B cell (primary cell): ENCODE measurements at regions not wholly inside any gene's neighbourhood (a gene's known extent, or its start where the extent isn't known, plus 50 kb on each side); places are given as distances from the start of the nearest gene placed in this dataset.

Experiments used
- ATAC-seq: fragments of 200-7000 bp; cut with Tn5 transposase; one replicate; pipeline ENCODE4 v1.10.0; 2021; ENCODE audit warnings: low read depth, mild to moderate bottlenecking, moderate number of reproducible peaks, moderate library complexity
- CTCF ChIA-PET: fragments of 350-600 bp; sonication (Branson Sonifier 250); formaldehyde crosslinking; loops from one replicate; lab custom pipeline; 2021; ENCODE audit warnings: antibody characterized with exemption, inconsistent platforms; lab: Charles Lee
- POLR2A ChIA-PET: fragments of 350-600 bp; sonication (Branson Sonifier 250); formaldehyde crosslinking; loops from one replicate; lab custom pipeline; 2021; ENCODE audit warnings: antibody characterized with exemption; lab: Charles Lee
- DNase-seq: peaks from one replicate; pipeline ENCODE4 v3.0.0; 2013
- H2AFZ ChIP-seq: 2 replicates; pipeline ENCODE4 v1.6.1; 2012; ENCODE audit warnings: mild to moderate bottlenecking, low read depth, low read length; ENCODE audit not compliant: insufficient read depth, poor library complexity, severe bottlenecking
- H3K27ac ChIP-seq, 2 donors: 1 replicate in 1 of 2; 2 replicates in 1 of 2; pipeline ENCODE4 v1.5.1; 2012 to 2013; ENCODE audit warnings: low read length in 2 of 2, mild to moderate bottlenecking in 2 of 2, moderate library complexity in 1 of 2
- H3K27me3 ChIP-seq, 4 experiments: fragments of 200-600 bp in 1 of 4; sonication (generic) in 1 of 4; replicated peaks in 1 of 4; 1 replicate in 2 of 4; 2 replicates in 2 of 4; pipeline versions ENCODE4 v1.6.1 to v1.7.0; 2013 to 2016; ENCODE audit warnings: low read length in 3 of 4, mild to moderate bottlenecking in 2 of 4, mixed read lengths in 1 of 4, moderate library complexity in 1 of 4; ENCODE audit not compliant: insufficient read depth in 4 of 4, control insufficient read depth in 3 of 4; ENCODE audit errors: control extremely low read depth in 1 of 4
- H3K36me3 ChIP-seq, 2 experiments: replicated peaks in 1 of 2; 1 replicate in 1 of 2; 2 replicates in 1 of 2; pipeline versions ENCODE4 v1.6.1 to v1.7.1; 2013; ENCODE audit warnings: low read length in 1 of 2; ENCODE audit not compliant: insufficient read depth in 2 of 2, control insufficient read depth in 1 of 2; ENCODE audit errors: control extremely low read depth in 1 of 2, extremely low read depth in 1 of 2
- H3K4me1 ChIP-seq, 2 donors: fragments of 200-600 bp in 1 of 2; sonication (generic) in 1 of 2; 1 replicate in 1 of 2; 2 replicates in 1 of 2; pipeline versions ENCODE4 v1.5.1 to v1.6.1; 2013 to 2017; ENCODE audit warnings: low read length in 2 of 2; ENCODE audit not compliant: control insufficient read depth in 2 of 2, insufficient read depth in 2 of 2
- H3K4me2 ChIP-seq: replicated peaks from 2 replicates; pipeline ENCODE3; 2012; ENCODE audit warnings: mild to moderate bottlenecking, low read depth, low read length; ENCODE audit not compliant: poor library complexity, severe bottlenecking
- H3K4me3 ChIP-seq, 5 experiments: fragments of 200-600 bp in 1 of 5; sonication (generic) in 1 of 5; 1 replicate in 3 of 5; 2 replicates in 2 of 5; pipeline versions ENCODE4 v1.5.1 to v1.7.0; 2011 to 2016; ENCODE audit warnings: low read length in 4 of 5, mild to moderate bottlenecking in 4 of 5, low read depth in 2 of 5, control low read depth in 1 of 5, moderate library complexity in 1 of 5; ENCODE audit not compliant: insufficient read depth in 1 of 5; ENCODE audit errors: control extremely low read depth in 1 of 5, extremely low read depth in 1 of 5
- H3K79me2 ChIP-seq: fragments of 200-600 bp; sonication (generic); one replicate; pipeline ENCODE4 v1.6.0; 2016; ENCODE audit warnings: low read length; ENCODE audit not compliant: control insufficient read depth, insufficient read depth
- H3K9ac ChIP-seq: fragments of 200-600 bp; sonication (generic); 2 replicates; pipeline ENCODE4 v1.6.1; 2017; ENCODE audit warnings: mild to moderate bottlenecking, low read length, moderate library complexity
- H3K9me3 ChIP-seq, 3 donors: one replicate each; pipeline versions ENCODE4 v1.6.1 to v1.7.1; 2013; ENCODE audit warnings: low read length in 2 of 3; ENCODE audit not compliant: control insufficient read depth in 2 of 3, insufficient read depth in 1 of 3; ENCODE audit errors: control extremely low read depth in 1 of 3
- H4K20me1 ChIP-seq: 2 replicates; pipeline ENCODE4 v1.6.0; 2012; ENCODE audit warnings: mild to moderate bottlenecking, low read length; ENCODE audit not compliant: insufficient read depth, control insufficient read depth, poor library complexity, severe bottlenecking
- H3K27ac Mint-ChIP-seq: one replicate; pipeline ENCODE4 v1.8.0; 2021; ENCODE audit warnings: mixed read lengths
- H3K27me3 Mint-ChIP-seq: one replicate; pipeline ENCODE4 v1.8.0; 2021; ENCODE audit warnings: mixed read lengths
- H3K4me1 Mint-ChIP-seq: one replicate; pipeline ENCODE4 v1.8.0; 2021; ENCODE audit warnings: mixed read lengths
- H3K4me3 Mint-ChIP-seq: one replicate; pipeline ENCODE4 v1.8.0; 2021; ENCODE audit warnings: mixed read lengths
- H3K9me3 Mint-ChIP-seq: one replicate; pipeline ENCODE4 v1.8.0; 2022; ENCODE audit warnings: mixed read lengths; ENCODE audit not compliant: insufficient read depth
- CTCF ChIP-seq: fragments of 200-600 bp; IDR thresholded peaks from one replicate; pipeline ENCODE4 v1.8.0; 2022; ENCODE audit warnings: antibody characterized with exemption, mild to moderate bottlenecking
- EZH2 ChIP-seq: IDR thresholded peaks from 2 replicates; pipeline ENCODE4 v1.6.1; 2012; ENCODE audit warnings: borderline replicate concordance, low read depth, mild to moderate bottlenecking, moderate library complexity, low read length; ENCODE audit not compliant: insufficient read depth, poor library complexity, severe bottlenecking
- WGBS: methylation state at CpG from one replicate; pipeline ENCODE4 v1.1.5; 2013; ENCODE audit warnings: missing lambda C conversion rate; ENCODE audit not compliant: insufficient coverage; 5-methylcytosine and 5-hydroxymethylcytosine counted together
- intact Hi-C: fragments of 100-400 bp; cut with micrococcal nuclease; formaldehyde crosslinking; loops from one replicate; pipeline ENCODE4 v1.10.0; 2022

- H3K27ac ChIP-seq = no peak overlapping the region
- H3K4me1 Mint-ChIP-seq = peaks cover 15% of the 10 kb centered on the region
- peaks cover 0 to 8% (median 0%) of the 10 kb centered on the region in 3 donors for H3K9me3 ChIP-seq
- ATAC-seq = no peak
- H3K27me3 ChIP-seq = peaks cover 0 to 6% (median 0%) of the 10 kb centered on the region in 4 experiments
- no peak overlapping the region for H3K4me2 ChIP-seq
- intact Hi-C loops = no loop called here
- H3K4me1 ChIP-seq = peaks cover 13 to 17% of the 10 kb centered on the region in 2 donors
- H3K79me2 ChIP-seq = no peaks in the 10 kb centered on the region
- no peaks in the 10 kb centered on the region for H3K9me3 Mint-ChIP-seq
- WGBS = 96% methylated on average over 15 of the region's 15 CpGs
- ChIA-PET POLR2A (no interaction called here), CTCF (interaction anchor here (0.6 kb wide), 1 partner anchor 630 kb away, joined by 6 read pairs; no protein-coding TSS in a partner anchor)
- no peaks in the 10 kb centered on the region for H3K36me3 ChIP-seq
- H3K27ac Mint-ChIP-seq = no peak overlapping the region
- no peak overlapping the region for H3K4me3 ChIP-seq
- no peak for DNase-seq
- H4K20me1 ChIP-seq = no peaks in the 10 kb centered on the region
- H2AFZ ChIP-seq = no peak overlapping the region
- H3K4me3 Mint-ChIP-seq = no peak overlapping the region
- TF ChIP-seq CTCF (no peak), EZH2 (no peak)
- H3K27me3 Mint-ChIP-seq = peaks cover 7% of the 10 kb centered on the region
- H3K9ac ChIP-seq = no peak overlapping the region
Measured at GRCh38 chr16:85443531-85443930, 169.6 kb upstream of the GSE1 start.

GRCh38 chr16:85445064-85445778 lies 167.9 kb upstream of the GSE1 start:
- Histone ChIP-seq H3K4me3 (no peak overlapping the region), H3K4me2 (no peak overlapping the region), H3K27me3 (peaks cover 0 to 15% (median 3%) of the 10 kb centered on the region in 4 experiments), H4K20me1 (no peaks in the 10 kb centered on the region), H3K79me2 (no peaks in the 10 kb centered on the region), H3K36me3 (no peaks in the 10 kb centered on the region), H3K9me3 (peaks cover 0 to 11% (median 0%) of the 10 kb centered on the region in 3 donors), H3K4me1 (peaks cover 24 to 31% of the 10 kb centered on the region in 2 donors), H3K9ac (no peak overlapping the region), H3K27ac (no peak overlapping the region), H2AFZ (no peak overlapping the region)
- intact Hi-C loops = no loop called here
- H3K4me1 Mint-ChIP-seq = peaks cover 24% of the 10 kb centered on the region
- H3K27me3 Mint-ChIP-seq = peaks cover 11% of the 10 kb centered on the region
- ChIA-PET POLR2A (no interaction called here), CTCF (interaction anchor here (0.7 to 1.4 kb wide), 2 partner anchors 22 to 25 kb away, joined by 3 read pairs; no protein-coding TSS in a partner anchor)
- 50% methylated on average over 21 of the region's 27 CpGs for WGBS
- no peak overlapping the region for H3K4me3 Mint-ChIP-seq
- ATAC-seq = no peak
- H3K9me3 Mint-ChIP-seq = no peaks in the 10 kb centered on the region
- no peak for DNase-seq
- H3K27ac Mint-ChIP-seq = no peak overlapping the region
- no peak for TF ChIP-seq CTCF
- TF ChIP-seq EZH2 = no peak
